LNCAP (cell line): ENCODE measurements at regions not wholly inside any gene's neighbourhood (a gene's known extent, or its start where the extent isn't known, plus 50 kb on each side); places are given as distances from the start of the nearest gene placed in this dataset.

Experiments used
- CTCF ChIP-seq: fragments of 450-650 bp; IDR thresholded peaks from 2 replicates; pipeline ENCODE4 v1.5.1; 2017; ENCODE audit warnings: mild to moderate bottlenecking

GRCh38 chr6:16950825-16951495, 150.9 kb upstream of the STMND1 start:
- TF ChIP-seq CTCF, result no peak

GRCh38 chr6:16950302-16950701, 151.5 kb upstream of the STMND1 start:
- TF ChIP-seq CTCF, result no peak

- no peak for TF ChIP-seq CTCF
These were observed 152.1 kb upstream of the STMND1 start for GRCh38 chr6:16949716-16950115.

GRCh38 chr6:16948396-16948795, 153.5 kb upstream of the STMND1 start:
- no peak for TF ChIP-seq CTCF

- TF ChIP-seq CTCF, result no peak
These were observed 154.4 kb upstream of the STMND1 start for GRCh38 chr6:16947375-16948015.

GRCh38 chr6:16944596-16944995, 157.3 kb upstream of the STMND1 start:
- TF ChIP-seq CTCF, result no peak

GRCh38 chr6:16939839-16940238, 162.0 kb upstream of the STMND1 start:
- TF ChIP-seq CTCF, result no peak
